HepG2 (cell line): ENCODE measurements at regions not wholly inside any gene's neighbourhood (a gene's known extent, or its start where the extent isn't known, plus 50 kb on each side); places are given as distances from the start of the nearest gene placed in this dataset.

Experiments used
- ATAC-seq: fragments of 200-7000 bp; cut with Tn5 transposase; 3 replicates; pipeline ENCODE4 v1.9.1; 2020; ENCODE audit warnings: mild to moderate bottlenecking, moderate library complexity
- BruUV-seq: library from RNA; stranded (reverse); fragments of 400-500 nt; replicated peaks from 2 replicates; lab custom pipeline; 2021; lab: Mats Ljungman, UMichigan
- CTCF ChIA-PET: fragments of 300-600 bp; formaldehyde crosslinking; extraction: SDS; loops from one replicate; lab custom pipeline; 2021; ENCODE audit warnings: low total read pairs, inconsistent platforms, low intra/inter-chr PET ratio; lab: Yijun Ruan, JAX
- POLR2A ChIA-PET: fragments of 350-600 bp; sonication (Branson Sonifier 250); formaldehyde crosslinking; loops from one replicate; lab custom pipeline; 2020; ENCODE audit warnings: antibody characterized with exemption, inconsistent platforms; lab: Yijun Ruan, JAX
- DNase-seq: peaks from one replicate; pipeline ENCODE4 v3.0.0-alpha.2; 2015; ENCODE audit warnings: low spot score
- FAIRE-seq: peaks from 3 replicates; lab custom pipeline; 2011; peaks lifted over from hg19 to GRCh38; lab: Jason Lieb, UNC
- H2AFZ ChIP-seq: one replicate; pipeline ENCODE4 v1.6.1; 2011; ENCODE audit warnings: low read length, inconsistent platforms
- H3K27ac ChIP-seq: fragments of 300-600 bp; 3 replicates; pipeline ENCODE4 v1.8.0; 2011; ENCODE audit warnings: mixed run types, mild to moderate bottlenecking, mixed read lengths, low read length, inconsistent platforms; ENCODE audit not compliant: insufficient read depth; ENCODE audit errors: extremely low read length
- H3K27me3 ChIP-seq, 2 experiments: fragments of 200-600 bp in 1 of 2; 2 replicates in 1 of 2; 3 replicates in 1 of 2; pipeline versions ENCODE4 v1.6.0 to v1.8.0; 2011; ENCODE audit warnings: low read length in 2 of 2, mild to moderate bottlenecking in 2 of 2, moderate library complexity in 2 of 2, inconsistent platforms in 1 of 2; ENCODE audit not compliant: insufficient read depth in 2 of 2, control insufficient read depth in 1 of 2
- H3K36me3 ChIP-seq, 2 experiments: fragments of 200-600 bp in 1 of 2; replicated peaks in 1 of 2; 2 replicates in 1 of 2; 3 replicates in 1 of 2; pipeline versions ENCODE4 v1.5.1 to v1.8.0; 2011; ENCODE audit warnings: low read length in 2 of 2, inconsistent platforms in 1 of 2; ENCODE audit not compliant: insufficient read depth in 2 of 2, control insufficient read depth in 1 of 2
- H3K4me1 ChIP-seq: 2 replicates; pipeline ENCODE4 v1.5.1; 2012; ENCODE audit warnings: low read length, inconsistent platforms; ENCODE audit not compliant: insufficient read depth
- H3K4me2 ChIP-seq: 2 replicates; pipeline ENCODE4 v1.6.0; 2011; ENCODE audit warnings: low read depth, low read length, inconsistent platforms
- H3K4me3 ChIP-seq, 3 experiments: fragments of 200-600 bp in 1 of 3; sonication (generic), shearing (Covaris generic) in 1 of 3; replicated peaks in 1 of 3; 2 replicates each; pipeline ENCODE4 v1.5.1; 2011 to 2016; ENCODE audit warnings: low read length in 3 of 3, inconsistent platforms in 2 of 3, low read depth in 2 of 3, mild to moderate bottlenecking in 2 of 3, control low read depth in 1 of 3, mixed read lengths in 1 of 3; ENCODE audit not compliant: insufficient read depth in 1 of 3
- H3K79me2 ChIP-seq: one replicate; pipeline ENCODE4 v1.6.1; 2011; ENCODE audit warnings: low read length, inconsistent platforms; ENCODE audit not compliant: insufficient read depth
- H3K9ac ChIP-seq: 2 replicates; pipeline ENCODE4 v1.6.0; 2011; ENCODE audit warnings: mild to moderate bottlenecking, low read depth, low read length, inconsistent platforms; ENCODE audit not compliant: insufficient read depth
- H3K9me3 ChIP-seq: 2 replicates; pipeline ENCODE4 v1.5.1; 2012; ENCODE audit warnings: mild to moderate bottlenecking, low read length
- H4K20me1 ChIP-seq: 2 replicates; pipeline ENCODE4 v1.6.0; 2011; ENCODE audit warnings: inconsistent platforms, mild to moderate bottlenecking, low read length, moderate library complexity; ENCODE audit not compliant: insufficient read depth
- ARNT ChIP-seq: fragments of 450-650 bp; IDR thresholded peaks from 2 replicates; pipeline ENCODE4 v1.6.1; 2017
- BHLHE40 ChIP-seq: IDR thresholded peaks from 2 replicates; pipeline ENCODE4 v1.6.1; 2011; ENCODE audit warnings: low read length, improper control_type of control experiment
- CHCHD3 ChIP-seq: sonication (generic); formaldehyde crosslinking; IDR thresholded peaks from 2 replicates; pipeline ENCODE4 v1.8.0; 2022; ENCODE audit warnings: mild to moderate bottlenecking, missing genetic modification reagents, moderate library complexity
- EHMT2 ChIP-seq: fragments of 200-600 bp; sonication (generic); IDR thresholded peaks from 2 replicates; pipeline ENCODE4 v1.7.0; 2017; ENCODE audit warnings: antibody characterized with exemption, low read depth, low read length, borderline replicate concordance
- MIER2 ChIP-seq: IDR thresholded peaks from 2 replicates; pipeline ENCODE4 v1.6.1; 2016; ENCODE audit warnings: missing biosample characterization, missing genetic modification reagents
- PHF20 ChIP-seq: sonication (generic); formaldehyde crosslinking; IDR thresholded peaks from 2 replicates; pipeline ENCODE4 v1.5.0; 2020; ENCODE audit warnings: mild to moderate bottlenecking, missing genetic modification reagents
- RFXANK ChIP-seq: IDR thresholded peaks from 2 replicates; pipeline ENCODE4 v1.6.1; 2016
- TSC22D2 ChIP-seq: sonication (generic); formaldehyde crosslinking; IDR thresholded peaks from 2 replicates; pipeline ENCODE4 v1.5.1; 2020; ENCODE audit warnings: missing genetic modification reagents, mild to moderate bottlenecking, borderline replicate concordance
- ZGPAT ChIP-seq: IDR thresholded peaks from 2 replicates; pipeline ENCODE4 v1.6.1; 2016; ENCODE audit warnings: mild to moderate bottlenecking
- ZNF317 ChIP-seq: sonication (generic); formaldehyde crosslinking; IDR thresholded peaks from 2 replicates; pipeline ENCODE4 v1.5.0; 2020; ENCODE audit warnings: mild to moderate bottlenecking, missing genetic modification reagents
- ZNF331 ChIP-seq: sonication (generic); formaldehyde crosslinking; IDR thresholded peaks from 2 replicates; pipeline ENCODE4 v1.4.0; 2020; ENCODE audit warnings: missing genetic modification reagents
- ZNF337 ChIP-seq: sonication (generic); formaldehyde crosslinking; IDR thresholded peaks from 2 replicates; pipeline ENCODE4 v1.5.1; 2020; ENCODE audit warnings: missing genetic modification reagents, low read depth, mild to moderate bottlenecking, borderline replicate concordance
- ZNF44 ChIP-seq: sonication (generic); formaldehyde crosslinking; IDR thresholded peaks from 2 replicates; pipeline ENCODE4 v1.5.1; 2020; ENCODE audit warnings: mild to moderate bottlenecking, missing genetic modification reagents
- ZNF629 ChIP-seq: sonication (generic); formaldehyde crosslinking; conservative IDR thresholded peaks from 2 replicates; pipeline ENCODE4 v1.5.0; 2020; ENCODE audit warnings: missing genetic modification reagents
- ZNF646 ChIP-seq: sonication (generic); formaldehyde crosslinking; IDR thresholded peaks from 2 replicates; pipeline ENCODE4 v1.9.0; 2021; ENCODE audit warnings: mild to moderate bottlenecking, missing genetic modification reagents
- ZNF7 ChIP-seq: IDR thresholded peaks from 2 replicates; pipeline ENCODE4 v1.6.1; 2016; ENCODE audit warnings: missing biosample characterization, missing genetic modification reagents
- ZNF776 ChIP-seq: sonication (generic); formaldehyde crosslinking; IDR thresholded peaks from 2 replicates; pipeline ENCODE4 v1.4.0; 2020; ENCODE audit warnings: mild to moderate bottlenecking, missing genetic modification reagents
- WGBS: methylation state at CpG from one replicate; pipeline ENCODE4 v1.1.6; 2017; ENCODE audit warnings: low lambda C conversion rate; 5-methylcytosine and 5-hydroxymethylcytosine counted together
- in situ Hi-C: cut with HindIII; loops from 2 replicates; pipeline ENCODE4 v1.10.0; 2017; ENCODE audit warnings: low pct_unique_long_range_greater_than_20kb; ENCODE audit not compliant: extremely low pct_ligation_motif_present
- intact Hi-C: fragments of 100-400 bp; cut with micrococcal nuclease; formaldehyde crosslinking; loops from one replicate; pipeline ENCODE4 v1.10.0; 2022; ENCODE audit not compliant: unreplicated experiment

- TF ChIP-seq ZNF7 (CRISPR knock-in tag) (no peak), ARNT (no peak), EHMT2 (no peak), ZNF646 (CRISPR knock-in tag) (no peak), ZNF776 (CRISPR knock-in tag) (no peak)
These were observed 269.8 kb upstream of the ADAMTS9 start (continued) for GRCh38 chr3:64957408-64958198.

GRCh38 chr3:64956711-64957325 lies 269.0 kb upstream of the ADAMTS9 start:
- Histone ChIP-seq H3K79me2 (no peaks in the 10 kb centered on the region), H3K9me3 (no peaks in the 10 kb centered on the region), H3K4me2 (no peak overlapping the region), H3K36me3 (no peaks in the 10 kb centered on the region), H2AFZ (no peak overlapping the region), H4K20me1 (no peaks in the 10 kb centered on the region), H3K4me3 (no peak overlapping the region), H3K9ac (no peak overlapping the region), H3K27ac (no peak overlapping the region), H3K4me1 (no peaks in the 10 kb centered on the region), H3K27me3 (no peaks in the 10 kb centered on the region)
- DNase-seq (no peak), ATAC-seq (no peak), FAIRE-seq (no peak)
- CTCF ChIA-PET = no interaction called here
- POLR2A ChIA-PET = no interaction called here
- 8% methylated on average over 10 of the region's 10 CpGs for WGBS
- in situ Hi-C loops = no loop called here
- no TSS peak for BruUV-seq
- intact Hi-C loops = no loop called here
- no peak for TF ChIP-seq ZNF331 (CRISPR knock-in tag)
- TF ChIP-seq RFXANK (CRISPR knock-in tag) = no peak
- no peak for TF ChIP-seq ZGPAT
- no peak for TF ChIP-seq CHCHD3 (CRISPR knock-in tag)
- TF ChIP-seq ZNF629 = no peak
- TF ChIP-seq BHLHE40 = no peak
- TF ChIP-seq TSC22D2 (CRISPR knock-in tag) = no peak
- TF ChIP-seq PHF20 (CRISPR knock-in tag) = no peak
- no peak for TF ChIP-seq ZNF317
- no peak for TF ChIP-seq MIER2 (CRISPR knock-in tag)
- TF ChIP-seq ZNF44 (CRISPR knock-in tag) = no peak
- TF ChIP-seq ZNF337 = no peak
